ENCODE measurements at regions not wholly inside any gene's neighbourhood (a gene's known extent, or its start where the extent isn't known, plus 50 kb on each side); places are given as distances from the start of the nearest gene placed in this dataset.

DNA sequence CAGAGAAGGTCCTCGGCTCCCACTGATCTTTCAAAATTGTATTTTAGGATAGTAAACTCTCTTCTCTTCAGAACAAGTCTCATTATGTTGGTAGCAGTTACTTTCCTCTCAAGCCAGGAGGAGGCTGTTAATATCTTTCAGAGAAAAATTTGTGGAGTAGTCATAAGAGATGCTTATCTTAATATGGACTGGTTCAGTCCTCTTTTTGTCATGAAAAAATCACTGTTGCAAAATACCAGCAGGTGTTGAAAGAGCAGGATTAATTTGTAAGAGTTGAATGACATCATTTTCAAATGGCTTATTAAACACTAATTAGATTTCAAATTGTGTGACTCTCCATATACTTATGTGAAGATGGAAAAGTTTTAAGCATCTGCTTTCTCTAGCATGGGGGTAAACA is 662.5 kb downstream of the POM121L12 start:
- H3K27me3 ChIP-seq (ENCODE audit: low read depth) = no peaks in the 10 kb centered on the region
- no peaks in the 10 kb centered on the region for H3K4me1 ChIP-seq
- H3K9me3 ChIP-seq = no peaks in the 10 kb centered on the region
- no peaks in the 10 kb centered on the region for H3K36me3 ChIP-seq
- TF ChIP-seq, protein P1, sequence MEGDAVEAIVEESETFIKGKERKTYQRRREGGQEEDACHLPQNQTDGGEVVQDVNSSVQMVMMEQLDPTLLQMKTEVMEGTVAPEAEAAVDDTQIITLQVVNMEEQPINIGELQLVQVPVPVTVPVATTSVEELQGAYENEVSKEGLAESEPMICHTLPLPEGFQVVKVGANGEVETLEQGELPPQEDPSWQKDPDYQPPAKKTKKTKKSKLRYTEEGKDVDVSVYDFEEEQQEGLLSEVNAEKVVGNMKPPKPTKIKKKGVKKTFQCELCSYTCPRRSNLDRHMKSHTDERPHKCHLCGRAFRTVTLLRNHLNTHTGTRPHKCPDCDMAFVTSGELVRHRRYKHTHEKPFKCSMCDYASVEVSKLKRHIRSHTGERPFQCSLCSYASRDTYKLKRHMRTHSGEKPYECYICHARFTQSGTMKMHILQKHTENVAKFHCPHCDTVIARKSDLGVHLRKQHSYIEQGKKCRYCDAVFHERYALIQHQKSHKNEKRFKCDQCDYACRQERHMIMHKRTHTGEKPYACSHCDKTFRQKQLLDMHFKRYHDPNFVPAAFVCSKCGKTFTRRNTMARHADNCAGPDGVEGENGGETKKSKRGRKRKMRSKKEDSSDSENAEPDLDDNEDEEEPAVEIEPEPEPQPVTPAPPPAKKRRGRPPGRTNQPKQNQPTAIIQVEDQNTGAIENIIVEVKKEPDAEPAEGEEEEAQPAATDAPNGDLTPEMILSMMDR (IDR thresholded peaks at IDR 0.05) = no peak
- H3K27ac ChIP-seq = no peak overlapping the region
- ATAC-seq (no peak), DNase-seq (no peak)
- intact Hi-C loops (cut with DNase I) = no loop called here
- H3K4me3 ChIP-seq = no peak overlapping the region

DNA sequence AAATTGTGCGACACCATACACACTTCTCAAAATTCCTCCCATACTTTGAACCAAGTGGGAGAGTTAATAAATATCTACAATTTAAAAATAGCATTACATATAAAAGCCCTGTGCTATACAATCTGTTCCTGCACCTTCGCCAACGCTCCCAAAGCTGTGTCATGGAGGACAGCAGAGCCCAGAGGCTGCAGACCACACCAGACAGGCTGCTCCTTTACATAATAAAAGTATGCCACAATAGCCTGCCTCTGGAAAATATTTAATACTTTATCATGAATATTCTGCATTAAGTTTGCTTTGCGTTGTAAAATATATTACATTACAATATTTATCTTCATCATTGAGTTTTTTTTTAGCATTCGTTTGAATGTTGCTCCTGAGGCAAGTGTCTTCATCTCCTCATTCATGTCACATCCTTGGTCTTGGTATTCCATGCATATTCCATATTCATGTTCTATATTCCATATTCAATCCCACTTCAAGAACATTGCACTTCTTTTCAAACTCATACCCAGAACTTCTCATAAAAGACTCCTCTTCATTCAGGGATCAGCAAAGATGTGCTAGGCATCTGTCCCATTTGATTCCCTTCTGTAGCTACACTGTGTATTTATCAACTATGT is 663.9 kb downstream of the POM121L12 start:
- ATAC-seq (no peak), DNase-seq (no peak)
- Histone ChIP-seq H3K9me3 (no peaks in the 10 kb centered on the region), H3K4me3 (no peak overlapping the region), H3K27ac (no peak overlapping the region), H3K36me3 (no peaks in the 10 kb centered on the region), H3K4me1 (no peaks in the 10 kb centered on the region), H3K27me3 (ENCODE audit: low read depth) (no peaks in the 10 kb centered on the region)
- TF ChIP-seq, protein P1 (IDR thresholded peaks at IDR 0.05) = no peak
- intact Hi-C loops (cut with DNase I) = no loop called here

DNA sequence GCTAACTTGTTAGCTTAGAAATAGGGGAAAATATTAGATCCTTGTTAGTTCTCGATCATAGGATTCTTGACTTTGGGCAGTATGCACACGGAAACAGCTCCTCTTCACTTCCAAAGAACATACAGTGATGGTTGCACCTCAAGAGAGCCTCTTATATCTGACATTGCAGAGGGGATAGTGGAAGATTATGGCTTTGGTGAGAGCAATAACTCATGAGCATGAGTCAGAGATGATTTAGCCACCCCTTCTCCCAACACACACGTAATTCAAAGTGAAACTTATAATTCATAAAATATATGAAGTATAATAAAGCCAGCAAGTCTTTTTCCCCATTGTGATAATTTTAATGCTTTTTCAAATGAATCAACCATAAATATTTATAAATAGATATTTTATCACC is 683.7 kb downstream of the POM121L12 start:
- no peaks in the 10 kb centered on the region for H3K36me3 ChIP-seq

DNA sequence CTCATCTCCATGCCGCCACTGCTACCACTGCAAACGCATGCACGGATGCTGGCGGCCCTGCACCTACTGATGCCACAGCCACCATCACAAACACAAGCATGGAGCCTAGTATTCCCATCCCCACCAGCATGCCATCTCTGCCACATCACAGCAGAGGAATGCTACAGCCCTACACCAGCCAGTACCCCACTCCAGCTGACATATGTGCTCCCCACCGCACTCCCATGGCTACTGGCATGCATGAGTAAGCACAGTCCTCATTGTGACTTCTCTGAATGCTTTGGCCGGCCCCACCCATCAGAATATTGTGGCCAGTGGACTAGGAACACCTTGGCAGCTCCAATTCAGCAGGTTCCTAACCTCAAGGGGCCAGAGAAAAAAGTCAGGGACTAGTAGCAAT is 705.5 kb downstream of the POM121L12 start:
- DNase-seq (no peak), ATAC-seq (no peak)
- TF ChIP-seq, protein P1 (IDR thresholded peaks at IDR 0.05) = no peak
- Histone ChIP-seq H3K4me3 (no peak overlapping the region), H3K4me1 (no peaks in the 10 kb centered on the region), H3K36me3 (no peaks in the 10 kb centered on the region), H3K27ac (no peak overlapping the region), H3K9me3 (no peaks in the 10 kb centered on the region), H3K27me3 (ENCODE audit: low read depth) (no peaks in the 10 kb centered on the region)
- intact Hi-C loops (cut with DNase I) = no loop called here

More for the DNA sequence above, 683.7 kb downstream of the POM121L12 start:
- TF ChIP-seq, protein P1 (IDR thresholded peaks at IDR 0.05) = no peak
- H3K9me3 ChIP-seq = no peaks in the 10 kb centered on the region
- no peaks in the 10 kb centered on the region for H3K27me3 ChIP-seq (ENCODE audit: low read depth)
- no peak for DNase-seq
- no peak overlapping the region for H3K27ac ChIP-seq
- no peak for ATAC-seq
- no peak overlapping the region for H3K4me3 ChIP-seq
- intact Hi-C loops (cut with DNase I) = no loop called here
- no peaks in the 10 kb centered on the region for H3K4me1 ChIP-seq

GRCh38 chr7:53743697-53744402 is 708.4 kb downstream of the POM121L12 start:
- H3K9me3 ChIP-seq = no peaks in the 10 kb centered on the region
- no peak for DNase-seq
- H3K4me1 ChIP-seq = no peaks in the 10 kb centered on the region
- no peaks in the 10 kb centered on the region for H3K36me3 ChIP-seq
- intact Hi-C loops (cut with DNase I) = no loop called here
- no peaks in the 10 kb centered on the region for H3K27me3 ChIP-seq (ENCODE audit: low read depth)
- no peak for ATAC-seq
- TF ChIP-seq, protein P1 (IDR thresholded peaks at IDR 0.05) = no peak
- H3K4me3 ChIP-seq = no peak overlapping the region
- no peak overlapping the region for H3K27ac ChIP-seq
